Naive thymus-derived CD4-positive, alpha-beta T cell (primary cell): ENCODE measurements at regions not wholly inside any gene's neighbourhood (a gene's known extent, or its start where the extent isn't known, plus 50 kb on each side); places are given as distances from the start of the nearest gene placed in this dataset.

Experiments
- ATAC-seq: fragments of 150-1000 bp; cut with Tn5 transposase; 2 replicates; pipeline ENCODE4 v1.10.0; 2021; ENCODE audit warnings: mild to moderate bottlenecking, moderate library complexity
- CTCF ChIA-PET: fragments of 350-600 bp; sonication (Branson Sonifier 250); formaldehyde crosslinking; loops from one replicate; lab custom pipeline; 2021; ENCODE audit warnings: antibody characterized with exemption; lab: Charles Lee
- POLR2A ChIA-PET: fragments of 350-600 bp; sonication (Branson Sonifier 250); formaldehyde crosslinking; loops from one replicate; lab custom pipeline; 2021; ENCODE audit warnings: antibody characterized with exemption, inconsistent platforms; lab: Charles Lee
- DNase-seq, 9 donors: peaks; one replicate each; pipeline versions ENCODE4 v3.0.0 to v3.0.0-alpha.2; 2020 to 2022; ENCODE audit warnings: mixed read lengths in 1 of 9
- H3K27ac ChIP-seq: one replicate; pipeline ENCODE4 v1.7.0; 2013; ENCODE audit warnings: mild to moderate bottlenecking, low read depth, low read length, moderate library complexity
- H3K27me3 ChIP-seq, 2 donors: one replicate each; pipeline ENCODE4 v1.7.0; 2013; ENCODE audit warnings: low read length in 2 of 2, mild to moderate bottlenecking in 2 of 2, moderate library complexity in 2 of 2; ENCODE audit not compliant: control insufficient read depth in 2 of 2, insufficient read depth in 2 of 2
- H3K36me3 ChIP-seq, 3 experiments: 1 replicate in 2 of 3; 2 replicates in 1 of 3; pipeline ENCODE4 v1.7.0; 2013; ENCODE audit warnings: low read length in 3 of 3, mild to moderate bottlenecking in 3 of 3, moderate library complexity in 1 of 3; ENCODE audit not compliant: insufficient read depth in 3 of 3, control insufficient read depth in 2 of 3
- H3K4me1 ChIP-seq, 2 donors: one replicate each; pipeline ENCODE4 v1.7.0; 2013; ENCODE audit warnings: low read length in 2 of 2, mild to moderate bottlenecking in 2 of 2, moderate library complexity in 1 of 2; ENCODE audit not compliant: control insufficient read depth in 2 of 2, insufficient read depth in 2 of 2
- H3K4me3 ChIP-seq: 2 replicates; pipeline ENCODE4 v1.7.0; 2013; ENCODE audit warnings: mild to moderate bottlenecking, low read length
- H3K9me3 ChIP-seq, 3 experiments: 1 replicate in 2 of 3; 2 replicates in 1 of 3; pipeline ENCODE4 v1.7.0; 2013; ENCODE audit warnings: low read length in 3 of 3; ENCODE audit not compliant: control insufficient read depth in 2 of 3
- H3K27ac Mint-ChIP-seq, 9 donors: one replicate each; pipeline ENCODE4 v1.8.0; 2020 to 2022; ENCODE audit warnings: mixed read lengths in 9 of 9, mild to moderate bottlenecking in 8 of 9, moderate library complexity in 5 of 9, inconsistent platforms in 2 of 9
- H3K27me3 Mint-ChIP-seq, 5 donors: one replicate each; pipeline ENCODE4 v1.8.0; 2021 to 2022; ENCODE audit warnings: mixed read lengths in 5 of 5, mild to moderate bottlenecking in 1 of 5
- H3K36me3 Mint-ChIP-seq, 5 donors: one replicate each; pipeline ENCODE4 v1.8.0; 2020 to 2022; ENCODE audit warnings: mixed read lengths in 5 of 5, mild to moderate bottlenecking in 3 of 5, inconsistent platforms in 1 of 5
- H3K4me1 Mint-ChIP-seq, 7 donors: one replicate each; pipeline ENCODE4 v1.8.0; 2020 to 2022; ENCODE audit warnings: mixed read lengths in 7 of 7, mild to moderate bottlenecking in 3 of 7, inconsistent platforms in 1 of 7
- H3K4me3 Mint-ChIP-seq, 10 donors: one replicate each; pipeline ENCODE4 v1.8.0; 2020 to 2022; ENCODE audit warnings: mild to moderate bottlenecking in 10 of 10, mixed read lengths in 10 of 10, moderate library complexity in 6 of 10, inconsistent platforms in 2 of 10
- H3K9me3 Mint-ChIP-seq, 11 donors: one replicate each; pipeline ENCODE4 v1.8.0; 2020 to 2022; ENCODE audit warnings: mixed read lengths in 11 of 11, mild to moderate bottlenecking in 4 of 11, inconsistent platforms in 1 of 11, moderate library complexity in 1 of 11
- intact Hi-C, 2 donors: fragments of 100-400 bp; cut with micrococcal nuclease; formaldehyde crosslinking; loops; one replicate each; pipeline ENCODE4 v1.15.1; 2023

GRCh38 chr9:93372391-93372790 lies 79.1 kb upstream of the FAM120A start:
- POLR2A ChIA-PET, result no interaction called here
- no peak overlapping the region for H3K4me3 Mint-ChIP-seq
- H3K27ac Mint-ChIP-seq, result no peak overlapping the region
- intact Hi-C loops, result no loop called here
- no peaks in the 10 kb centered on the region for H3K36me3 Mint-ChIP-seq
- peaks cover 0 to 4% (median 0%) of the 10 kb centered on the region in 11 donors for H3K9me3 Mint-ChIP-seq
- H3K36me3 ChIP-seq, result no peaks in the 10 kb centered on the region
- H3K27me3 Mint-ChIP-seq, result peaks cover 4 to 37% (median 10%) of the 10 kb centered on the region in 5 donors
- CTCF ChIA-PET, result no interaction called here
- no peak for ATAC-seq
- no peak for DNase-seq
- H3K27ac ChIP-seq, result no peak overlapping the region
- no peaks in the 10 kb centered on the region for H3K27me3 ChIP-seq
- H3K4me1 ChIP-seq, result no peaks in the 10 kb centered on the region
- H3K4me3 ChIP-seq, result no peak overlapping the region
- H3K9me3 ChIP-seq, result no peaks in the 10 kb centered on the region
- H3K4me1 Mint-ChIP-seq, result peaks cover 0 to 4% (median 0%) of the 10 kb centered on the region in 7 donors

DNA sequence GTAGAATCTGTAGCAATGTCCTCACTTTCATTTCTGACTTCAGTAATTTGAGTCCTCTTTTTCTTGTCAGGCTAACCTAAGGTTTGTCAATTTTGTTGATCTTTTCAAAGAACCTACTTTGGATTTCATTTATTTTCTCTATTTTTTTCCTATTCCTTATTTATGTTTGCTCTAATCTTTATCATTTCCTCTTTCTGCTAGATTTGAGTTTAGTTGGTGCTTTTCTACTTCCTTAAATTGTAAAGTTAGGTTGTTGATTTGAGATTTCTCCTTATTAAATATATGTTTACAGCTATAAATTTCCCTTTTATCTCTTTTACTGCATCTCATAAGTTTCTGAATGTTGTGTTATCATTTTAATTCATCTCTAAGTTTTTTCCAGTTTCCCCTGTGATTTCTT lies 75.1 kb upstream of the FAM120A start:
- ChIA-PET POLR2A (no interaction called here), CTCF (no interaction called here)
- no peak for ATAC-seq
- Mint-ChIP-seq H3K4me1 (peaks cover 0 to 4% (median 0%) of the 10 kb centered on the region in 7 donors), H3K4me3 (no peak overlapping the region), H3K9me3 (peaks cover 0 to 4% (median 0%) of the 10 kb centered on the region in 11 donors), H3K27me3 (peaks cover 5 to 45% (median 20%) of the 10 kb centered on the region in 5 donors), H3K27ac (no peak overlapping the region), H3K36me3 (no peaks in the 10 kb centered on the region)
- DNase-seq, result no peak
- Histone ChIP-seq H3K9me3 (no peaks in the 10 kb centered on the region), H3K36me3 (no peaks in the 10 kb centered on the region), H3K4me1 (no peaks in the 10 kb centered on the region), H3K27ac (no peak overlapping the region), H3K27me3 (peaks cover 0 to 3% of the 10 kb centered on the region in 2 donors), H3K4me3 (no peak overlapping the region)
- intact Hi-C loops, result no loop called here

GRCh38 chr9:93378276-93378675 lies 73.2 kb upstream of the FAM120A start:
- Mint-ChIP-seq H3K4me1 (peaks cover 0 to 4% (median 0%) of the 10 kb centered on the region in 7 donors), H3K27me3 (peaks cover 10 to 48% (median 26%) of the 10 kb centered on the region in 5 donors), H3K4me3 (no peak overlapping the region), H3K27ac (no peak overlapping the region), H3K9me3 (peaks cover 0 to 4% (median 0%) of the 10 kb centered on the region in 11 donors), H3K36me3 (peaks cover 0 to 3% (median 0%) of the 10 kb centered on the region in 5 donors)
- Histone ChIP-seq H3K27me3 (peaks cover 0 to 3% of the 10 kb centered on the region in 2 donors), H3K36me3 (no peaks in the 10 kb centered on the region), H3K4me3 (no peak overlapping the region), H3K27ac (no peak overlapping the region), H3K4me1 (no peaks in the 10 kb centered on the region), H3K9me3 (no peaks in the 10 kb centered on the region)
- POLR2A ChIA-PET, result no interaction called here
- CTCF ChIA-PET, result no interaction called here
- DNase-seq, result no peak
- intact Hi-C loops, result no loop called here
- no peak for ATAC-seq

DNA sequence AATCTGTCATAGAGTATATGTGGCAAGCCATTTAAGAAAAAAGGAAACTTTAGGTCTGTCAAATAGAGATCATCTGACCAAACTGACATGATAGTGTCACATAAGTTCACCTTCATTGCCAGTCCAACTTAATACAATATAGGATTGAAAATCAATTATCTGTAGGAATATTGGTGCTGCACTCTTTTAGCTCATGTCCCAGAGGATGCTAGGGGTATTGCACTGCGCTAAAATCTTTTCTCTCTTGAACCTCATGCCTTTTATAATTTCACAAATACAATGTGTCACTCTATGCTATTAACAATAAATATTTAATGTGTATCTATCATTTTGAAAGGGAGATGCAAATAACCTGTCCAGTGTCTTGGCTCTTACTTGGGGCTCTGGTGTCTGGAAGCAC lies 72.4 kb upstream of the FAM120A start:
- Histone ChIP-seq H3K4me1 (no peaks in the 10 kb centered on the region), H3K4me3 (no peak overlapping the region), H3K9me3 (no peaks in the 10 kb centered on the region), H3K27ac (no peak overlapping the region), H3K27me3 (peaks cover 0 to 3% of the 10 kb centered on the region in 2 donors), H3K36me3 (no peaks in the 10 kb centered on the region)
- no peak for DNase-seq
- Mint-ChIP-seq H3K27me3 (peaks cover 10 to 46% (median 26%) of the 10 kb centered on the region in 5 donors), H3K36me3 (peaks cover 0 to 3% (median 0%) of the 10 kb centered on the region in 5 donors), H3K27ac (no peak overlapping the region), H3K4me3 (no peak overlapping the region), H3K9me3 (peaks cover 0 to 8% (median 0%) of the 10 kb centered on the region in 11 donors), H3K4me1 (peaks cover 0 to 2% (median 0%) of the 10 kb centered on the region in 7 donors)
- POLR2A ChIA-PET, result no interaction called here
- CTCF ChIA-PET, result no interaction called here
- no peak for ATAC-seq
- intact Hi-C loops, result no loop called here

DNA sequence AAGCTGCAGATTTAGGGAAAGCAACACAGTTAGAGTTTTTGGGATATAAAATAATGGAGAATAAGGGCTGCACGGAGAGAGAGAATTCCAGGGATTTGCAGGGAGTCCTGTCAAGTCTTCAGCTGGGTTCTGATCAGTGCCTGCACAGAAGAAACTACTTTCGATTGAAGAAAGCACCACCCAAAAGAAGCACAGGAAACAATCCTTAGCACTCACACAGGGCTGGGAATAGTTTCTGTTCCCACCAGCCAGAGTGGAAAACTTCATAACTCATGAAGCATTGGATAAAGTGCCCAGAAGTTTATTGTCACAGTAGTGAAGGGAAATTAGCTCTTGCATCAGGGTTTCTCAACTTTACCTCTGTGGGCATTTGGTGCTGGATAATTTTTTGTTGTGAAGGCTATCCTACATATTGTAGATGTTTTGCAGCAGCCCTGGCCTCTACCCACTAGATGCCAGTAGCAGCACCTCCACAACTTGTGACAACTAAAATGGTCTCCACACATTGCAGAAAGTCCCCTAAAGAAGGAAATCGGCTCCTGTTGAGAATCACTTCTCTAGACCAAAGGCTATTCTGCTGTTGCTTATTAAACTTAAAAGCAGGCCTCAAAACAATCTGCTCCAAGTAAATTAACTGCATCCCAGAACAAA lies 71.0 kb upstream of the FAM120A start:
- ATAC-seq (no peak), DNase-seq (no peak)
- peaks cover 0 to 3% (median 0%) of the 10 kb centered on the region in 5 donors for H3K36me3 Mint-ChIP-seq
- H3K27ac ChIP-seq, result no peak overlapping the region
- H3K4me1 ChIP-seq, result no peaks in the 10 kb centered on the region
- peaks cover 0 to 4% (median 0%) of the 10 kb centered on the region in 7 donors for H3K4me1 Mint-ChIP-seq
- H3K9me3 ChIP-seq, result no peaks in the 10 kb centered on the region
- H3K9me3 Mint-ChIP-seq, result peaks cover 0 to 11% (median 0%) of the 10 kb centered on the region in 11 donors
- H3K4me3 ChIP-seq, result no peak overlapping the region
- peaks cover 0 to 3% of the 10 kb centered on the region in 2 donors for H3K27me3 ChIP-seq
- no peak overlapping the region for H3K27ac Mint-ChIP-seq
- H3K4me3 Mint-ChIP-seq, result no peak overlapping the region
- CTCF ChIA-PET, result no interaction called here
- no peaks in the 10 kb centered on the region for H3K36me3 ChIP-seq
- intact Hi-C loops, result no loop called here
- POLR2A ChIA-PET, result no interaction called here
- peaks cover 10 to 51% (median 26%) of the 10 kb centered on the region in 5 donors for H3K27me3 Mint-ChIP-seq

GRCh38 chr9:93387791-93388190 lies 63.7 kb upstream of the FAM120A start:
- CTCF ChIA-PET, result no interaction called here
- POLR2A ChIA-PET, result interaction anchor here (0.8 kb wide), 1 partner anchor 10 kb away, joined by 3 read pairs; no protein-coding TSS in a partner anchor
- no peak overlapping the region for H3K27ac ChIP-seq
- H3K4me3 Mint-ChIP-seq, result no peak overlapping the region
- H3K27ac Mint-ChIP-seq, result no peak overlapping the region
- DNase-seq (no peak), ATAC-seq (no peak)
- H3K4me1 ChIP-seq, result no peaks in the 10 kb centered on the region
- peaks cover 0 to 7% (median 0%) of the 10 kb centered on the region in 11 donors for H3K9me3 Mint-ChIP-seq
- no peaks in the 10 kb centered on the region for H3K27me3 ChIP-seq
- intact Hi-C loops, result no loop called here
- no peaks in the 10 kb centered on the region for H3K36me3 ChIP-seq
- H3K27me3 Mint-ChIP-seq, result peaks cover 0 to 22% (median 0%) of the 10 kb centered on the region in 5 donors
- peaks cover 0 to 4% (median 0%) of the 10 kb centered on the region in 7 donors for H3K4me1 Mint-ChIP-seq
- no peaks in the 10 kb centered on the region for H3K9me3 ChIP-seq
- H3K4me3 ChIP-seq, result no peak overlapping the region
- no peaks in the 10 kb centered on the region for H3K36me3 Mint-ChIP-seq
